DMS53 treated with DMSO at 0.1 percent for 48 hours (cell line): ENCODE measurements at regions not wholly inside any gene's neighbourhood (a gene's known extent, or its start where the extent isn't known, plus 50 kb on each side); places are given as distances from the start of the nearest gene placed in this dataset.
"Not testable (repeated sequence)": the region's sequence is repeated elsewhere in the genome, so short reads cannot be mapped to it uniquely, and the experiment has no call there.

Experiments
- DNase-seq: peaks from one replicate; lab custom pipeline; 2025; ENCODE audit not compliant: unreplicated experiment; lab: John Stamatoyannopoulos, UW

- no peak for DNase-seq
Measured at GRCh38 chr13:90872491-90873025, 474.9 kb upstream of the MIR17HG start.

DNA sequence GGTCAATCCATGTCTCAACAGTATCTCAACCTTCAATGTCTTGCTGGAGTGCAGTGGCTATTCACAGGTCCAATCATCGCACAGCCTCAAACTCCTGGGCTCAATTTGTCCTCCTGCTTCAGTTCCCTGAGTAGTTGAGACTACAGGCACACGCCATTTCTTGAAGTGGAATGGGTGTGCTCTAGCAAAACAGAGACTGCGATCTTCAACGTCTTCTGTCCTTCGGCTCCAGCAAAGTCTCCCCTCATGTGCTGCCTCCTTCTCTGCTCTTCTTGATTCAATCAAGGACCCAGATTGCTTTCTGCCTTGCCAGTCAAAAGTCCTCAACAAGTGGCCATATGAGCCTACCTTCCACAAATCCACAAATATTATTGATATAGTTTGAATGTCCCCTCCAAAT, 466.7 kb upstream of the MIR17HG start:
- DNase-seq: no peak

DNA sequence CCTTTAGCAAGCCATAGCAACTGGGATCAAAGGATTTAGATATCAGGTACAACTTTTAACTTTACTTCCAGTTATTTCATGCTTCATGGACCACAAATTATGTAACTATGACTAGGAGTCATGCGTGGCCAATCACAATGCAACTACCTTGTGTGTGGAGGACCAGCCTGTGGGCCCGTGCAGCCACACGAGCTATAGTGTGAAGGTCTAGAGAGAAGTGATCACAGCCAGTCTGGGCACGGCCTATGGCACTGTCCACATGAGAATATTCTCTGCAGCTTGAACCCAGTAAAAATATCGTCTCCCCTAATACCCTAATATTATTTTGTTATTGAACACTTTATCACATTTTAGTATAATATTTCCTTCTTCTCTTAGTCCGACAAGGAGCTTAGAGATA, 464.9 kb upstream of the MIR17HG start:
- DNase-seq: no peak

- DNase-seq: no peak
Measured at GRCh38 chr13:90883592-90883991, 463.9 kb upstream of the MIR17HG start.

- DNase-seq: no peak
Measured at GRCh38 chr13:90884066-90884465, 463.4 kb upstream of the MIR17HG start.

- DNase-seq: no peak
Measured at GRCh38 chr13:90889906-90890834, 457.3 kb upstream of the MIR17HG start.

DNA sequence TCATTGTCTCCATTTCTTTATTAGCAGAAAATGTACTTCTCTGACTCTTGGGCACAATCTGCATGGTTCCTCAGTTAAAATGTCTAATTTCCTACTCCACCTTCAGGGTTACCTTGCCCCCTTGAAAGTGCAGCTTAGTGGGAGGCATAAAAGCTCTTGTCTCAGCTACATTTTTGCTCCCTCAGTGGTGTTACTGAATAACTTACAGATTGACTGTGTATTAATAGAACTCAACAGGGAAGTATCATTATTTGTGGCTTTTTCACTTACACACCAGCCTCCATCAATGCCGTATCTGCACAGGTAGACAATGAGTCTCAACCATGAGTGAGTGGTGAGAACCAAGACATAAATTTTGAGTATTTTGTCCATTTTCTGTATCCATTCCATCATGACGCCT, 456.2 kb upstream of the MIR17HG start:
- DNase-seq: no peak

DNA sequence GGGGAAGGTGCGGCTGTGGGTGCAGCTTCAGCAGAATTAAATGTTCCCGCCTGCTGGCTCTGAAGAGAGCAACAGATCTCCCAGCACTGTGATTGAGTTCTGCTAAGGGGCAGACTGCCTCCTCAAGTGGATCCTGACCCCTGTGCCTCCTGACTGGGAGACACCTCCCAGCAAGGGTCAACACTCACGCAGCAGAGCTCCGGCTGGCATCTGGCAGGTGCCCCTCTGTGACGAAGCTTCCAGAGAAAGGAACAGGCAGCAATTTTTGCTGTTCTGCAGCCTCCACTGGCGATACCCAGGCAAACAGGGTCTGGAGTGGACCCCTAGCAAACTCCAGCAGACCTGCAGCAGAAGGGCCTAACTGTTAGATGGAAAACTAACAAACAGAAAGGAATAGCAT, 454.3 kb upstream of the MIR17HG start:
- DNase-seq: not testable (repeated sequence)

DNA sequence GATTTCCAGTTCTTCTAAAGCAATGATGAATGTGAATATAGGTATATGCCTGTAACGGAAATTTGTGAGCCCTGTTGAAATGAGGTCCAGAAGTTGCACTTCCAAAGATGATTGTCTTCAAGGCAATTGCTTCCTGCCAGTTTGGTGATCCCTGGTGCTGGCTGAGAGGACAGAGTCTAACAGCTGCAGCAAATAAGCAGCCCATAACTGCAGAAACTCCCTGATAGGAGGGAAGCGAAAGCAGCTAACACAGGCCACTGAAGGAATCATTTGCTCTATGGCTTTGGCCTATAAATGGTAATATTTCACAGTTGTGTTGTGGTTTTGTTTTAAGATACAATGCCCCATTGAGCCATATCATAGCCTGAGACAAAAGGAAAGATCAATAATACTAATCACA, 451.5 kb upstream of the MIR17HG start:
- no peak for DNase-seq

DNA sequence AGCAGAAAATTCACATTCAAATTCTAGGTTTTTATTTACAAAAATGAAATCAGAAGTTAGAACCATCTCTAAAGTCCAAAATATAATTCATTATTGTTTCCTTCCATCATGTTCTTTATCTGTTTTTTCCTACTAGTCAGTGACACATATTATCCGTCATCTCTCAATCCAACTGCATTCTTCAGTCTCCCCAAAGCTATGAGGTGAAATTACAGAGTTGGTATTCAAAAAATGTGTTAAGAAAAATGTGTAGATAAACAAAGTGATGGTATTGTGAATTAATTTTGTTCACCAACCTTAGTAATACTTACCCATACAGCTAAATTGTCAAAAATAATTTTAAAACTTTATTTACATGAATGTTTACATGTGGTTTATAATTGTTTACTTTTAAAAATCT, 448.7 kb upstream of the MIR17HG start:
- no peak for DNase-seq

DNA sequence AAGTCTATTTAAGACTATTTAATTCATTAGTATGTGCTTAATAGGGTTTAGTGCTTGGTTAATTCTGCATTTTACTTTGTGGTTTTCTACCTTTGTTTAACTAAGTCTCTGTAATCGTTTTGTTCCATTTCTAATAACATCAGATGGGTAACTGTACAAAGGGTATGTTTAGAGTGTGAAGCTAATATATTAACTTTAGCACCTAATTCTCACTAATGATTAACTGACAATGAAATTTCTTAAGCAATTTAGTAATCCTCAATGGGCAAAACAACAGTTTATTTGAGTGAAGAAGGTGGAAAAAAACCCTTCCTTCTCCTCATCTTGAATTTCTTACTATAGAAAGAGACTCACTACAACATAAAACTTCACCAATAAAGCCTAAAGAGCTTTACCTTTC, 448.1 kb upstream of the MIR17HG start:
- DNase-seq: no peak

DNA sequence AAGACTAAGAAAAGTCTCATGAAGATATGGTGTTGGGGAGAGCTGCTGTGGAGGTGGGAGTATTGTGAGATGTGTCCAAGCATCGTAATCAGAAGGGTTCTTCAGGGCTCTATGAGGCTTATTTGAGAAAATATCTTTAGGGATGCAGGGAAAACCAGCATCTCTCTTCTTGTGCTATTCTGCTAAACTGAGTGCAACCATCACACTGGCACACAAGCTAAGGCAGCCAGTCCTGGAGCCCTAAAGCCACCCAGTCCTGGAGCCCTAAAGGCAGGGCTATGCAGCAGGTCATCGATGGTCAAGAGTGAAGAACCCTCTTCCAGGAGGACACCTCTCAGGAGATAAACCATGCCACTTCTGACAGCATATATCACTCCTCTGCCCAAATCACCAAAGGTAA, 445.2 kb upstream of the MIR17HG start:
- DNase-seq: no peak

DNA sequence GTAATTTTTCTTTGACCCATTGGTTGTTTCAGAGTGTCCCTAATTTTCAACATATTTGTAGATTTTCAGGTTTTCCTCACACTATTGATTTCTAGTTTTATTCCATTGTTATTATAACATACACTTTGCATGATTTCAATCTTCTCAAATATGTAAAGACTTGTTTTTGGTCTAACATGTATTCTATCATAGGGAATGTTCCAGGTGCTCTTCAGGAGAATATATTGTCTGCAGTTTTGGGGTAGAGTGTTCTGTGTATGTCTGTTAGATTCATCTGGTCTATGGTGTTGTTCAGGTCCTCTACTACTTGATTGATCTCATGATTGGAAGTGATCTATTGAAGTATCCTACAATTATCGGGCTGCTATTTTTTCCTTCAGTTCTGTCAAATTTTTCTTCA, 440.9 kb upstream of the MIR17HG start:
- no peak for DNase-seq

DNA sequence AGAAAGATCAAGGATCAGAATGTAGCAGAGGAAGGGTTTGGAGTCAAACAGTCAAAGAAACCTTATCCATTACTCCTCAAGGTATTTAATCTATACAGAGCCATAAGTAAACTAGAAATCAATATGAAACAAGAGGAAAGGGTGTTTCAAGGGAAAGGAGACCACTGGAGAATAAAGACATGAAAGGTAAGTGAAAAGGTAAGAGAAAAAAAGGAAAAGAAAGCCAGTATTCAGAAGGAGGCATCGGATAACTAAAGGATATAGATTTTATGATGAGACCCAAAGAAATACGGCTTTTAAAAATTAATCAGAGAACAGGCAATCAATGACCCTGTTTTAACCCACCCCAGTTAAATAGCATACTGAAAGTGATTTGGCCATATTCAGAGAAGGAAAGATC, 438.7 kb upstream of the MIR17HG start:
- DNase-seq: no peak

GRCh38 chr13:90910018-90910639, 437.4 kb upstream of the MIR17HG start:
- no peak for DNase-seq

GRCh38 chr13:90912247-90912646, 435.2 kb upstream of the MIR17HG start:
- DNase-seq: no peak

DNA sequence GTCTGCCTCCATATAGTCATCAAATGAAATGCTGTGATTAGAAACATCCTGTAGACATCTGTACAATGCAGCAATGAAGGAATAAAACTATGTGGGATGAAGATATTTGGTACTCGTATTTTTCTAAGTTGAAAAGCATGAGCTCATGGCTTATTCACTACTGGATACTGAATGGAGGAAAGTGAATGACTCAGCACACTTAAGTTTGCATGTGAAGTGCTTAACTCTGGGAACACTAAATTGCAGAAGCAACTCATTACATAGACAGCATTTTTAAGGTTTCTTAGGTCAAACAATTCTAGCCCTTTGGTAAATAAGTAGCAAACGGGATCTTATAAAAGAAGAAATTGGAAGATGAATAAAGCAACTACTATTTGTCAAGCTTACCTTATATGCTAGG, 429.0 kb upstream of the MIR17HG start:
- peak; percentile 5 for DNase-seq

GRCh38 chr13:90919153-90919552, 428.3 kb upstream of the MIR17HG start:
- no peak for DNase-seq

DNA sequence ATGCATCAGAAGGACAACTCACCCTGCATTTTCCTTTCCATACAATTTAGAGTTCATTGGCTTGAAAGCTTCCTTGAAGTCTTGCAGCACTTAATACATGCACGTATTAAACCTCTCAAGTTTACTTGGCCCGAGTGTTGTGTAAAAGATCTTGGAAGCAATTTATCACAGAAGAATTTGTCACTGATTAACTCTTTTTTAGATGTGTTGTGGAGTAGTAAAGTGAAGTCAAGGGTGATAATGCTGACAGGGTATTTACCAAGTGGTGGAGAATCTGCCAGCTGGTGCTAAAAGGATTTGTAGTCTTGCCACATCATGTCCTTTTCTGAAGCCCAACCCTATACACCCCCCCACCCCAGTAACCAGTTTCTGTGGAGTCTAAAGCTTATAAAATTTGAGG, 421.0 kb upstream of the MIR17HG start:
- no peak for DNase-seq

DNA sequence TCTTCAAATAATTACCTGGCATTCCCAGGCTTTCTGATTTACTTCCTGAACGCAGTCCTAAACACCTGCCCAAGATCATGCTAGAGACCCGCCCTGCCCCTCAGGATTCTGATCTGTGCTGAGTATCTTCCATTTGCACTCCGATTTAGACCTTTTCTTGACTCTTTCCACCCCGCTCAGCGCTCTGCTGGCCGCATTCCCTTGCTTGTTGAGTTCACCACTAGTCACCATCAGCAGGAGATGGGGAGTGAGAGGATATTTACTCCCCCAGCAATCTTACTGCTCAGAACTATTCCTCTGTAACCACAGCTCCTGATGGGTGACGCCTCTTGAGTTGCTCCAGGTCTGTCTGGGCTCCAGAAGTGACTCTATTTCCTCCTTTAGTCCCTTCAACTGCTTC, 419.4 kb upstream of the MIR17HG start:
- DNase-seq: no peak

GRCh38 chr13:90933097-90933826, 414.2 kb upstream of the MIR17HG start:
- no peak for DNase-seq

DNA sequence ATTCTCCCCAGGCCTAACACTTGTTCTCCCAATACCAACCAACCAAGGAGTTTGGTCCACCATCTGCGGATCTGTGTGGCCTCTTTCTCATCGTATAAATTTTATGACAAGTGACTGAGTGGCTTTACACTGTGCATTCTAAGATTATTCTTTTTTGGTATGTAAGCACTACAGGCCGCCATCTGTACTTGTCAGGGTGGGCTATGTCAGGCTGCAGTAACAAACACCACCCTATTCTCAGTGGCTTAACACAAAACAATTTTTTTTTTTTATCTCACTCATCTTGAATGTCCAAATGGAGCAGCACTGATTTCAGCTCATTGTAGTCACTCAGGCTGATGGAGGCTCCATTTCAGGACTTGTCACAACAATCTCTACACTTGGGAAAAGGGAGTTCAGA, 412.7 kb upstream of the MIR17HG start:
- DNase-seq: no peak
